ENCODE measurements at regions not wholly inside any gene's neighbourhood (a gene's known extent, or its start where the extent isn't known, plus 50 kb on each side); places are given as distances from the start of the nearest gene placed in this dataset.

DNA sequence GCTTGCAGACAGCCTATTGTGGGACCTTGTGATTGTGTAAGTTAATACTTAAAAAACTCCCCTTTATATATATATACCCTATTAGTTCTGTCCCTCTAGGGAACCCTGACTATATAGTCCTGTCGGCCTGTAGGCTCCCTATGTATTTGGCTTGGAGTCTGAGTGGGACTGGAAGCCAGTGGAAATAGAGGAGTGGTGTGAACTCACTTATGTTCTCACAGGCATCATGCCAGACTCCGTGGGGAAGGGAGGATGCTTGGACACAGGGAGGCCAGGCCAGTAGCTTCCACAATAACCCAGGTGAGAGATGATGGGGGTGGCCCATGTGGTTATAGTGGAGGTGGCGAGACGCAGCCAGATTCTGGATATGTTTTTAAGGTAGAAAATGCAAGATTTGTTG lies 136.7 kb upstream of the SYT6 start:
- DNase-seq (ENCODE audit: low read depth in 2 of 2): no peak
- TF ChIP-seq, protein P1, sequence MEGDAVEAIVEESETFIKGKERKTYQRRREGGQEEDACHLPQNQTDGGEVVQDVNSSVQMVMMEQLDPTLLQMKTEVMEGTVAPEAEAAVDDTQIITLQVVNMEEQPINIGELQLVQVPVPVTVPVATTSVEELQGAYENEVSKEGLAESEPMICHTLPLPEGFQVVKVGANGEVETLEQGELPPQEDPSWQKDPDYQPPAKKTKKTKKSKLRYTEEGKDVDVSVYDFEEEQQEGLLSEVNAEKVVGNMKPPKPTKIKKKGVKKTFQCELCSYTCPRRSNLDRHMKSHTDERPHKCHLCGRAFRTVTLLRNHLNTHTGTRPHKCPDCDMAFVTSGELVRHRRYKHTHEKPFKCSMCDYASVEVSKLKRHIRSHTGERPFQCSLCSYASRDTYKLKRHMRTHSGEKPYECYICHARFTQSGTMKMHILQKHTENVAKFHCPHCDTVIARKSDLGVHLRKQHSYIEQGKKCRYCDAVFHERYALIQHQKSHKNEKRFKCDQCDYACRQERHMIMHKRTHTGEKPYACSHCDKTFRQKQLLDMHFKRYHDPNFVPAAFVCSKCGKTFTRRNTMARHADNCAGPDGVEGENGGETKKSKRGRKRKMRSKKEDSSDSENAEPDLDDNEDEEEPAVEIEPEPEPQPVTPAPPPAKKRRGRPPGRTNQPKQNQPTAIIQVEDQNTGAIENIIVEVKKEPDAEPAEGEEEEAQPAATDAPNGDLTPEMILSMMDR (IDR thresholded peaks at IDR 0.05; ENCODE audit: low read depth, low read length): no peak
- H3K4me3 ChIP-seq (replicated peaks in 1 of 2; ENCODE audit: low read depth in 2 of 2, low read length in 2 of 2): no peak overlapping the region

DNA sequence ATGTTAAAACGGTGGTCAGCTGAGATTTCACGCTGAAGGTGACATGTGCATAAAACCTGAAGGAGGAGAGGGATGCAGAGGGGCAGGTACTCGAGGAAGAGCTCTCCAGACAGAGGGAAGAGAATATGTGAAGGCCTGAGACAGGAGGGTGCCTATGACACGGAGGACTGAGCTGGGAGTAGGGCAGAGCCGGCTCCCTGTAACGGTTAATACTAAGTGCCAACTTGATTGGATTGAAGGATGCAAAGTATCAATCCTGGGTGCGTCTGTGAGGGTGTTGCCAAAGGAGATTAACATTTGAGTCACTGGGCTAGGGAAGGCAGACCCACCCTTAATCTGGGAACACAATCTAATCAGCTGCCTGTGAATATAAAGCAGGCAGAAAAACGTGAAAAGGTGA lies 136.2 kb upstream of the SYT6 start:
- no peak for DNase-seq (ENCODE audit: low read depth in 2 of 2)
- no peak overlapping the region for H3K4me3 ChIP-seq (replicated peaks in 1 of 2; ENCODE audit: low read depth in 2 of 2, low read length in 2 of 2)
- TF ChIP-seq, protein P1 (IDR thresholded peaks at IDR 0.05; ENCODE audit: low read depth, low read length): no peak

DNA sequence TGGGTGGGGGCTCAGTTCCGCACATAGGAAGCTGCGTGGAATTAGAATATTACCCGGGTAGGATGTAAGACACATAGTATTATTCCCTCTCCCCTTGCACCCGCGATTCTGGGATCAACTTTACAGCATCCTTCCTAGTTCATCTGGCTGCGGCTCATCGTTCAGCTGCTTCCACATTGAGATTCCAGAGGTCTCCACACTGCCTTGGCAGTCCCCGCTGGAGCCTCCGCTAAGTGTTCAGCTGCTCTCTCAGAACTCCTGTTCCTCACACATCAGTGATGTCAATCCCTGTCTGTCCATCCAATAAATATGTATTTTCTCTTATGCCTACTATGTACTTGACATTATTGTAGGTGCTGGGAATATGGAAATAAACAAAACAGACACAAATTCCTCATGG lies 135.6 kb upstream of the SYT6 start:
- no peak for DNase-seq (ENCODE audit: low read depth in 2 of 2)
- H3K4me3 ChIP-seq (replicated peaks in 1 of 2; ENCODE audit: low read depth in 2 of 2, low read length in 2 of 2): no peak overlapping the region
- TF ChIP-seq, protein P1 (IDR thresholded peaks at IDR 0.05; ENCODE audit: low read depth, low read length): no peak

DNA sequence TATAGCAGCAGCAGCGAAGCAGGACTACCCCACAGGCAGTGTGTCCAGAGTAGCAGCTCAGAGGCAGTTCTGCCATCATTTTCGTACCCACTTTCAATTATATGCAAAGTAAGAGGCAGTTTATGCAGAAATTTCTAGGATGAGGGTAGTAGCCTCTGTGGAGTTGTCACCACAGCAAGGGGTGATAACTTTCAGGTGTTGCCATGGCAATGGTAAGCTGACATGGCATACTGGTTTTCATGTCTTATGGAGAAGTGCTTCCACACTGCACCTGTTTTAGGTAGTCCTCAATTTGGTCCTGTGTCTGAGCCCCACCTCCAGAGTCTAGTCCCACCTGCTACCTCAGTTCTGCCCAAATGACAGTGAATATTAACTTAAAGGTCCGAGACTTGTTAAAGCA lies 133.3 kb upstream of the SYT6 start:
- DNase-seq (ENCODE audit: low read depth in 2 of 2): no peak
- no peak overlapping the region for H3K4me3 ChIP-seq (replicated peaks in 1 of 2; ENCODE audit: low read depth in 2 of 2, low read length in 2 of 2)

DNA sequence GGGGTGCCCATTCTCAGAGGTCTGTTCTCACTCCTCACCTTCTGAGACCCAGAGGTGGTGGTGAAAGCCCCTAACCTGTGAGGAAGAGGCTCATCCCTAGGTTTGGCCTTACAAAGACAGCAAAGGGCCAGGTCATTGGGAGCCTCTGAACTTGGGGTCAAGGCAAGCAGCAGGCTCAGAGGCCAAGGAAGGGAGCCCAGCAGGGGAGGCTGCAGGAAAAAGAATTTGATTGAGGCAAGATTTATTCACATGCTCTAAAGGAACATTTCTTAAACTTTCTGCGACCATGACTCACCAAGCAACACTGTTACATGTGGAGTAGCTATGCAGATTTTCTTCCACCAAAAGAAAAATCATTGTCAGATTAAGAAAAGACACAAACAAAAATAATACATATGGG lies 132.5 kb upstream of the SYT6 start:
- H3K4me3 ChIP-seq (replicated peaks in 1 of 2; ENCODE audit: low read depth in 2 of 2, low read length in 2 of 2): no peak overlapping the region
- peak; percentile 17 to 19 for DNase-seq (ENCODE audit: low read depth in 2 of 2)
- TF ChIP-seq, protein P1 (IDR thresholded peaks at IDR 0.05; ENCODE audit: low read depth, low read length): no peak

More for the DNA sequence above, 133.3 kb upstream of the SYT6 start:
- TF ChIP-seq, protein P1 (IDR thresholded peaks at IDR 0.05; ENCODE audit: low read depth, low read length): no peak

DNA sequence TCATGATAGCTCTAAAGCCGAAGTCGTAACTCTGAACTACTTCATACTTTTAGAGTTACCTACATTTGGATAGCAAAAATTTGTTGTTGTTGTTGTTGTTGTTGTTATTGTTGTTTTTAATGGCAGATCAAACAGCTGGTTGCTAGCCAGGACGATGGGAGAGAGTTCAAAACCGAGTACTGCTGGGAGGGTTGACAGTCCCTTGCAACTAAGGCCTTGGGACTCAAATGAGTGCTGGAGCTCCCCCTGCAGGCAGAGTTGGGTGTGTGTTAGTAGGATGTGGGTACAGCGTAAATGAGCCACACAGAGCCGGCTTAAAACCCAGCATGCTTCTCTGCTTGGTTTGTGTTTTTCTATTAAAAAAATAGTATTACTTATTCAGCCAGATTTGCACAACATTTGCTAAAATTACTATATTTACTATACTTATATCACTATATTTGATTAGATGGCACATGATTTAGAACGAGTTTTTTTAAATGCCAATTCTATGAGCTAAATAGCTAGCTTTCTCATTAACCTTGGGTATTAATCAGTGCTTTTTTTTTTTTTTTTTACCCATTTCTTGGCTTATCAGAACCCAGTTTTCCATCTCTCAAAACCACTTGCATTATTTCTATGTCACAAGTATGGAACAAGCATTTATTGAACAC lies 129.2 kb upstream of the SYT6 start:
- H3K4me3 ChIP-seq (replicated peaks in 1 of 2; ENCODE audit: low read depth in 2 of 2, low read length in 2 of 2): no peak overlapping the region
- peak; percentile 93 to 94 for DNase-seq (ENCODE audit: low read depth in 2 of 2)
- TF ChIP-seq, protein P1 (IDR thresholded peaks at IDR 0.05; ENCODE audit: low read depth, low read length): peak; percentile 90

DNA sequence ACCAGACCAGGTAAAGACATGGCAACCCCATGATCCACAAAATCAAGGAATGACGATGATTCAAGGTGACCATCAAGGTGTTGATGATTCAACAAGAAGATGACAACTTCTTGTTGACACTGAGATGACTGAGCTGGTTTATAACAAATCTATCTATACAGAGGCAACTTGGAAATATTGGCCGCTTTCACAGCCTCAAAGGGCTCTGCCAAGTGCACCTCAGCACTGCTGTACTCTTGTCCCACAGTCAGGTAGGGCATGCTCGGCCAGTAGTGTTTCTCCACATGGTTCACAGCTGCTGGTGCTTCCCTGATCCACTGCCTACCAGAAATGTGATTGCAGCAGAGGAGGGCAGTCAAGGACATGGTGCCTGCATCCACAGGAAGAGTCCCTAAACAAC lies 125.2 kb upstream of the SYT6 start:
- no peak overlapping the region for H3K4me3 ChIP-seq (replicated peaks in 1 of 2; ENCODE audit: low read depth in 2 of 2, low read length in 2 of 2)
- TF ChIP-seq, protein P1 (IDR thresholded peaks at IDR 0.05; ENCODE audit: low read depth, low read length): no peak
- DNase-seq (ENCODE audit: low read depth in 2 of 2): no peak
